ENCODE measurements at regions not wholly inside any gene's neighbourhood (a gene's known extent, or its start where the extent isn't known, plus 50 kb on each side); places are given as distances from the start of the nearest gene placed in this dataset.
"Not testable (repeated sequence)": the region's sequence is repeated elsewhere in the genome, so short reads cannot be mapped to it uniquely, and the experiment has no call there.

- not testable (repeated sequence) for DNase-seq (ENCODE audit: low spot score)
These were observed 84.4 kb upstream of the SLC24A2 start for GRCh38 chr9:19873188-19873587.

GRCh38 chr9:19870988-19871387 lies 82.2 kb upstream of the SLC24A2 start:
- DNase-seq (ENCODE audit: low spot score) = no peak

GRCh38 chr9:19840953-19841352 lies 52.1 kb upstream of the SLC24A2 start:
- no peak for DNase-seq (ENCODE audit: low spot score)

All from LoVo (cell line).